Tibial artery (tissue), 4 donors: ENCODE measurements at regions not wholly inside any gene's neighbourhood (a gene's known extent, or its start where the extent isn't known, plus 50 kb on each side); places are given as distances from the start of the nearest gene placed in this dataset.

ENCODE experiments used
- DNase-seq, 2 donors: peaks; one replicate each; pipeline ENCODE4 v3.0.0-alpha.2; 2019
- H3K27ac ChIP-seq, 2 donors: fragments of 200-600 bp; sonication (generic) in 1 of 2; 1 replicate in 1 of 2; 2 replicates in 1 of 2; pipeline ENCODE4 v1.5.1; 2018 to 2019; ENCODE audit warnings: mild to moderate bottlenecking in 1 of 2
- H3K27me3 ChIP-seq, 2 donors: fragments of 200-600 bp; sonication (generic) in 1 of 2; one replicate each; pipeline versions ENCODE4 v1.5.1 to v1.6.0; 2016 to 2019
- H3K36me3 ChIP-seq, 3 donors: fragments of 200-600 bp; sonication (generic) in 2 of 3; one replicate each; pipeline ENCODE4 v1.5.1; 2016 to 2019; ENCODE audit warnings: mild to moderate bottlenecking in 2 of 3
- H3K4me1 ChIP-seq, 4 donors: fragments of 200-600 bp; sonication (generic) in 2 of 4; 1 replicate in 3 of 4; 2 replicates in 1 of 4; pipeline ENCODE4 v1.5.1; 2016 to 2019
- H3K4me3 ChIP-seq, 2 donors: fragments of 200-600 bp; sonication (generic) in 1 of 2; 1 replicate in 1 of 2; 2 replicates in 1 of 2; pipeline ENCODE4 v1.5.1; 2018 to 2019; ENCODE audit warnings: mild to moderate bottlenecking in 2 of 2
- H3K9me3 ChIP-seq, 3 donors: fragments of 200-600 bp; sonication (generic) in 1 of 3; one replicate each; pipeline ENCODE4 v1.5.1; 2016 to 2019
- CTCF ChIP-seq, 2 experiments: fragments of 200-600 bp in 1 of 2; fragments of 450-650 bp in 1 of 2; IDR thresholded peaks; one replicate each; pipeline ENCODE4 v1.5.1; 2017 to 2019; ENCODE audit warnings: antibody characterized with exemption in 2 of 2, mild to moderate bottlenecking in 1 of 2, moderate library complexity in 1 of 2
- intact Hi-C: fragments of 100-400 bp; cut with DNase I; formaldehyde crosslinking; loops from one replicate; pipeline ENCODE4 v1.15.0; 2023; ENCODE audit warnings: low total_unique reads

- no peak for DNase-seq
- Histone ChIP-seq H3K36me3 (no peaks in the 10 kb centered on the region), H3K4me3 (no peak overlapping the region), H3K9me3 (no peaks in the 10 kb centered on the region), H3K4me1 (no peaks in the 10 kb centered on the region), H3K27ac (no peak overlapping the region), H3K27me3 (no peaks in the 10 kb centered on the region)
- intact Hi-C loops = no loop called here
- TF ChIP-seq CTCF (IDR thresholded peaks at IDR 0.05) = no peak
Measured at GRCh38 chr7:54183055-54183454, 359.1 kb upstream of the VSTM2A start.

- Histone ChIP-seq H3K9me3 (peaks cover 0 to 5% (median 0%) of the 10 kb centered on the region in 3 donors), H3K4me3 (no peak overlapping the region), H3K27me3 (no peaks in the 10 kb centered on the region), H3K4me1 (no peaks in the 10 kb centered on the region), H3K27ac (no peak overlapping the region), H3K36me3 (no peaks in the 10 kb centered on the region)
- DNase-seq = no peak
- TF ChIP-seq CTCF (IDR thresholded peaks at IDR 0.05) = no peak
- intact Hi-C loops = no loop called here
Measured at GRCh38 chr7:54186336-54186735, 355.8 kb upstream of the VSTM2A start.

GRCh38 chr7:54187886-54188685, 354.1 kb upstream of the VSTM2A start:
- H3K27ac ChIP-seq = no peak overlapping the region
- no peaks in the 10 kb centered on the region for H3K4me1 ChIP-seq
- no peak for DNase-seq
- no peaks in the 10 kb centered on the region for H3K36me3 ChIP-seq
- no peak for TF ChIP-seq CTCF (IDR thresholded peaks at IDR 0.05)
- no peak overlapping the region for H3K4me3 ChIP-seq
- intact Hi-C loops = no loop called here
- H3K27me3 ChIP-seq = no peaks in the 10 kb centered on the region
- peaks cover 0 to 5% (median 0%) of the 10 kb centered on the region in 3 donors for H3K9me3 ChIP-seq

GRCh38 chr7:54188843-54189242, 353.3 kb upstream of the VSTM2A start:
- Histone ChIP-seq H3K4me1 (no peaks in the 10 kb centered on the region), H3K27ac (no peak overlapping the region), H3K36me3 (no peaks in the 10 kb centered on the region), H3K9me3 (peaks cover 0 to 5% (median 0%) of the 10 kb centered on the region in 3 donors), H3K4me3 (no peak overlapping the region), H3K27me3 (no peaks in the 10 kb centered on the region)
- intact Hi-C loops = no loop called here
- TF ChIP-seq CTCF (IDR thresholded peaks at IDR 0.05) = no peak
- no peak for DNase-seq

GRCh38 chr7:54189330-54189729, 352.8 kb upstream of the VSTM2A start:
- Histone ChIP-seq H3K36me3 (no peaks in the 10 kb centered on the region), H3K4me1 (no peaks in the 10 kb centered on the region), H3K4me3 (no peak overlapping the region), H3K27ac (no peak overlapping the region), H3K27me3 (no peaks in the 10 kb centered on the region), H3K9me3 (peaks cover 0 to 5% (median 0%) of the 10 kb centered on the region in 3 donors)
- TF ChIP-seq CTCF (IDR thresholded peaks at IDR 0.05) = no peak
- no peak for DNase-seq
- intact Hi-C loops = no loop called here
